ENCODE measurements at regions not wholly inside any gene's neighbourhood (a gene's known extent, or its start where the extent isn't known, plus 50 kb on each side); places are given as distances from the start of the nearest gene placed in this dataset.

- ChIA-PET CTCF (interaction anchor here (0.6 to 6.3 kb wide), 7 partner anchors 366 to 492 kb away, joined by 3 to 103 read pairs (median 9); no protein-coding TSS in a partner anchor), POLR2A (no interaction called here)
- DNase-seq (ENCODE audit: low read depth, low spot score) = no peak
- TF ChIP-seq, protein P1, sequence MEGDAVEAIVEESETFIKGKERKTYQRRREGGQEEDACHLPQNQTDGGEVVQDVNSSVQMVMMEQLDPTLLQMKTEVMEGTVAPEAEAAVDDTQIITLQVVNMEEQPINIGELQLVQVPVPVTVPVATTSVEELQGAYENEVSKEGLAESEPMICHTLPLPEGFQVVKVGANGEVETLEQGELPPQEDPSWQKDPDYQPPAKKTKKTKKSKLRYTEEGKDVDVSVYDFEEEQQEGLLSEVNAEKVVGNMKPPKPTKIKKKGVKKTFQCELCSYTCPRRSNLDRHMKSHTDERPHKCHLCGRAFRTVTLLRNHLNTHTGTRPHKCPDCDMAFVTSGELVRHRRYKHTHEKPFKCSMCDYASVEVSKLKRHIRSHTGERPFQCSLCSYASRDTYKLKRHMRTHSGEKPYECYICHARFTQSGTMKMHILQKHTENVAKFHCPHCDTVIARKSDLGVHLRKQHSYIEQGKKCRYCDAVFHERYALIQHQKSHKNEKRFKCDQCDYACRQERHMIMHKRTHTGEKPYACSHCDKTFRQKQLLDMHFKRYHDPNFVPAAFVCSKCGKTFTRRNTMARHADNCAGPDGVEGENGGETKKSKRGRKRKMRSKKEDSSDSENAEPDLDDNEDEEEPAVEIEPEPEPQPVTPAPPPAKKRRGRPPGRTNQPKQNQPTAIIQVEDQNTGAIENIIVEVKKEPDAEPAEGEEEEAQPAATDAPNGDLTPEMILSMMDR (IDR thresholded peaks at IDR 0.05; ENCODE audit: insufficient read depth, low read length, missing control alignments) = no peak
- no peak overlapping the region for H3K4me3 ChIP-seq (ENCODE audit: low read depth, low read length)
Measured at GRCh38 chr2:62410015-62410453, 96.0 kb downstream of the TMEM17 start.

- TF ChIP-seq, protein P1 (IDR thresholded peaks at IDR 0.05; ENCODE audit: insufficient read depth, low read length, missing control alignments) = no peak
- no peak for DNase-seq (ENCODE audit: low read depth, low spot score)
- H3K4me3 ChIP-seq (ENCODE audit: low read depth, low read length) = no peak overlapping the region
- ChIA-PET CTCF (interaction anchor here (0.9 to 3.4 kb wide), 3 partner anchors 416 to 491 kb away, joined by 3 to 39 read pairs (median 4); no protein-coding TSS in a partner anchor), POLR2A (no interaction called here)
Measured at GRCh38 chr2:62409442-62409841, 96.6 kb downstream of the TMEM17 start.

DNA sequence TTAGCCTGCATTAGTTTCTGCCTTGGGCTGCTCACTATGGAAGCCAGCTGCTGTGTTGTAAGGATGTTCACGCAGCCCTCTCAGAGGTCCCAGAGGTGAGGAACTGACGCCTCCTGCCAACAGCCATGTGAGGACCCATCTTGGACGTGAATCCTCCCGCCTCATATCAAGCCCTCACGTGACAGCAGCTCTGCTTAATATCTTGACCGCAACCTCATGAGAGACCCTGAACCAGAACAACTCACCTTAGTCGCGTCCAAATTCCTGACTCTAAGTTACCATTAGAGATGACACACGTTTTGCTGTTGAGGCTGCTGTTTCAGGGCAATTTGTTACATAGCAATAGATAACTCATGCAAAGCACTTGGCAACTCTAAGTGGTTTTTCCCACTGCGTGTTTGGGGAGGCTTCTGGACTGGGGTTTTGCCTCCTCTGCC, 97.7 kb downstream of the TMEM17 start:
- TF ChIP-seq, protein P1 (IDR thresholded peaks at IDR 0.05; ENCODE audit: insufficient read depth, low read length, missing control alignments) = no peak
- H3K4me3 ChIP-seq (ENCODE audit: low read depth, low read length) = no peak overlapping the region
- CTCF ChIA-PET = interaction anchor here (1.1 to 1.2 kb wide), 2 partner anchors 413 to 487 kb away, joined by 3 to 4 read pairs; no protein-coding TSS in a partner anchor
- no peak for DNase-seq (ENCODE audit: low read depth, low spot score)
- POLR2A ChIA-PET = no interaction called here

DNA sequence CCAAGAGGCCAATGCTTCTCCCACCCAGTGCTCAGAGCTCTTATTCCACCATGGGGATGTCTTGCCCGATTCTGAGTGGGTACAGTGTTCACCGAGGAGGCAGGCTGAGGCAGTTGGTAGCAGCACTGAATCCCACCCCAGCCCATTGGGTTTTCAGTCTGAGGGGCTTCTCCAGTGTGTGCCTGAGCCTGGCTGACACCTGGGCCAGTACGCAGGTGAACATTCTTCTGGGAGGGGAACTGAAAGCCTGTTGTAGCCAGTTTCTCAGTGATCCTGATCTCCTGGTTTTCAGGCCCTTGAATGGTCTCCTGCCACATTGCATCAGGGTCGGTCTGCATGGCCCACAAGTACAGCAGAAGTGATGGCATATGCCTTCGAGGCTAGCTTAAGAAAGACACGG, 98.2 kb downstream of the TMEM17 start:
- no peak overlapping the region for H3K4me3 ChIP-seq (ENCODE audit: low read depth, low read length)
- ChIA-PET CTCF (interaction anchor here (1.1 kb wide), 1 partner anchor 412 kb away, joined by 3 read pairs; no protein-coding TSS in a partner anchor), POLR2A (no interaction called here)
- TF ChIP-seq, protein P1 (IDR thresholded peaks at IDR 0.05; ENCODE audit: insufficient read depth, low read length, missing control alignments) = no peak
- no peak for DNase-seq (ENCODE audit: low read depth, low spot score)

- POLR2A ChIA-PET = no interaction called here
- H3K4me3 ChIP-seq (ENCODE audit: low read depth, low read length) = no peak overlapping the region
- TF ChIP-seq, protein P1 (IDR thresholded peaks at IDR 0.05; ENCODE audit: insufficient read depth, low read length, missing control alignments) = no peak
- DNase-seq (ENCODE audit: low read depth, low spot score) = no peak
- CTCF ChIA-PET = interaction anchor here (1.1 kb wide), 1 partner anchor 412 kb away, joined by 3 read pairs; no protein-coding TSS in a partner anchor
Measured at GRCh38 chr2:62407401-62407800, 98.6 kb downstream of the TMEM17 start.

DNA sequence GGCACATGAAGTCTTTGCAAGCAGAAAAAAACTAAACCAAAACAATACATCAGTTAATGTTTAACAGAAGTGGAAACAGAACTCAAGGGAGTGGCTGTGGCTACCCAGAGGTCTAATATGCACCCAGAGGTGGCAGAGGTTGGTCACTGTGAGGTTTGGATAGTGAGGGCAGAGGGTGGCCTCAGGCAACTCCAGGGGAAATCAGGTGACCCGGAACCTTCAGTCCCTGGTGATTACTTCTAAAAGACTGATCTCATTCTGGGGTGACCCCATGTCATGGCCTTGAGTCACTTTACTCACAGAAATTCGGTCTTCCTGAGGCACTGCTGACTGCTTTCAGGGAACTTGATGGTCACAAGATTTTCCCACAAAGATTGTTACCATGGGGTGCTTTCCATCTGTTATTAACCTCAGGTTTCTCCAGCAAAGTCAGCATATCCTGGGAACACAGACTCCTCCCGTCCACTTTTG, 99.4 kb downstream of the TMEM17 start:
- TF ChIP-seq, protein P1 (IDR thresholded peaks at IDR 0.05; ENCODE audit: insufficient read depth, low read length, missing control alignments) = no peak
- ChIA-PET CTCF (no interaction called here), POLR2A (no interaction called here)
- H3K4me3 ChIP-seq (ENCODE audit: low read depth, low read length) = no peak overlapping the region
- DNase-seq (ENCODE audit: low read depth, low spot score) = no peak

All from AG04449 (cell line).